GM12874 (cell line): ENCODE measurements at regions not wholly inside any gene's neighbourhood (a gene's known extent, or its start where the extent isn't known, plus 50 kb on each side); places are given as distances from the start of the nearest gene placed in this dataset.

Experiments used
- TF ChIP-seq, protein P1 (sequence below): IDR thresholded peaks from 2 replicates; pipeline ENCODE4 v1.5.1; 2011; ENCODE audit warnings: low read depth, mild to moderate bottlenecking, control low read depth, low read length, moderate library complexity; ENCODE audit not compliant: insufficient read depth

DNA sequence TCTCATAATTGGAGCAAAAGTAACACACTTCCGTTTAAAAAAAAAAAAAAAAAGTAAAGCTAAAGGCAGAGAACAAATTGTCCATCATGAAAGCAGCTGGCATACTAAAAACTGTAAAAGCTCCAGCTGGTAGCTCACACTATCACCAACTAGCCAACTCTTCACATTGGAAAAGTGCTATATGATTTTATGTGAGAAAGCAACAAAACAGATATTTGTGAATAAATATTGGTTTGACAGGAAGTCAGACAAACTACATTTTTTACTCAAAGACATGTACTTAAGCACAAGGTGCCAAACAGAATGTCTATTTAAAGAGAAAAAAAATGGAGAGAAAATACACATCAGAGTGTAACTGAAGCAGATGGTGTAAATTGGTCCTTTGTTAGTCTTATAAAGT is 231.2 kb upstream of the CADM2 start:
- TF ChIP-seq, protein P1, sequence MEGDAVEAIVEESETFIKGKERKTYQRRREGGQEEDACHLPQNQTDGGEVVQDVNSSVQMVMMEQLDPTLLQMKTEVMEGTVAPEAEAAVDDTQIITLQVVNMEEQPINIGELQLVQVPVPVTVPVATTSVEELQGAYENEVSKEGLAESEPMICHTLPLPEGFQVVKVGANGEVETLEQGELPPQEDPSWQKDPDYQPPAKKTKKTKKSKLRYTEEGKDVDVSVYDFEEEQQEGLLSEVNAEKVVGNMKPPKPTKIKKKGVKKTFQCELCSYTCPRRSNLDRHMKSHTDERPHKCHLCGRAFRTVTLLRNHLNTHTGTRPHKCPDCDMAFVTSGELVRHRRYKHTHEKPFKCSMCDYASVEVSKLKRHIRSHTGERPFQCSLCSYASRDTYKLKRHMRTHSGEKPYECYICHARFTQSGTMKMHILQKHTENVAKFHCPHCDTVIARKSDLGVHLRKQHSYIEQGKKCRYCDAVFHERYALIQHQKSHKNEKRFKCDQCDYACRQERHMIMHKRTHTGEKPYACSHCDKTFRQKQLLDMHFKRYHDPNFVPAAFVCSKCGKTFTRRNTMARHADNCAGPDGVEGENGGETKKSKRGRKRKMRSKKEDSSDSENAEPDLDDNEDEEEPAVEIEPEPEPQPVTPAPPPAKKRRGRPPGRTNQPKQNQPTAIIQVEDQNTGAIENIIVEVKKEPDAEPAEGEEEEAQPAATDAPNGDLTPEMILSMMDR: no peak

DNA sequence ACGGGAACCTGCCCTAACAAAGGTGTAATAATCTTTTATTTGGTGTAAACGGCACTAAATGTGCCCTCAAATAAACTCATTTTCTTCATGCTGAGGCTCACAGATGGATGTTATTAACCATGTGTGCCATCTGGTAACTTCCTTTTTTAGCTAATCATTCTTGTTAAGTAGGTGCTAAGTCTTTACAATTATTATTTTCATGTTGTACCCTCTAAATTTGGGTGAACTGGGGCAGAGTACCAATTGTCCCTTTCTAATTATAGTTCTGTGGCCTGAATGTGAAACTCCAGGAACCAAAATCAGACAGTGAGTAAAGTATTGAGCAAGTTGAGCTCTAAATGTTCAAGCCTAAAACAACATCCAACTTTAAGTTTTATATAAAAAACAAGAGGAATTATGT is 220.7 kb upstream of the CADM2 start:
- TF ChIP-seq, protein P1: no peak

DNA sequence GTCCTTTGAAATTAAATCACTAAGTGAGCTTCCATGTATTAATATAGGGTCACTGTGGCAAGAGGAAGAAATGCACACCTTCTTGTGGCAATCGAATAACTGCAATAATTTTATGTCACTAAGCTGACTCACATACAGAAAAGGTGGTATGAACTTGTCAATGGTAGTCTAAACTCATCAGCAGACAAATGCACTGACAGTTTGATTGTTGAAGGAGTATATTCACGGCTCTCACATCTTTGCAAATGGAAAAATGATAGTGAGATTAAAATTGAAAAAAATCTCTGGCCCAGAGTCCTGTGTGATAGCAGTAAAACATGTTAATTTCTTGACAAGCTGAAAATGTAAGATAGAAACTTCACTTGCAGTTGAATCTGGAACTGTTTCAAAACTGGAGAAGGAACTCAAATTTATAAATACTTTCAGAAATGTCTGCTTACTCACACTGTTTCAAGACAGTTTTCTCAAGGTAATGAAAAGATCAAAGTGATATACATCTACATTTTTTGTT is 215.8 kb upstream of the CADM2 start:
- TF ChIP-seq, protein P1: no peak

DNA sequence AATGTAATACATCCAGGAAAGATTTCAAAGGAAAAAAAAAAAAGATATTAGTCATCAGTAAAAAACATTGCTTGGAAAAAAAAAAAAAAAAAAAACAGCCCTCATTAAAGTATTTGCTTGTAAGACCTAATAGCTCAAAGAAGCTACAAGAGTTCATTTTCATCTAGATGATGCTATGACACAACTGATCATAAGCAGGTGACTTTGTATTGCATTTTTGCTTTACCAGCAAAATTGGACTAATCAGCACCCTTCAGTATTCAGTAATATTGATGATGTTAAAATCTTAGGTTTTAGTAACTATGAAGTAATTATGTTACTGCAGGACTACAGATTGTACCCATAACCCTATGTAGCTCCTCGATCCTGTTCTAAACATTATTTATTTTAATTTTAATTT is 214.7 kb upstream of the CADM2 start:
- TF ChIP-seq, protein P1: no peak

DNA sequence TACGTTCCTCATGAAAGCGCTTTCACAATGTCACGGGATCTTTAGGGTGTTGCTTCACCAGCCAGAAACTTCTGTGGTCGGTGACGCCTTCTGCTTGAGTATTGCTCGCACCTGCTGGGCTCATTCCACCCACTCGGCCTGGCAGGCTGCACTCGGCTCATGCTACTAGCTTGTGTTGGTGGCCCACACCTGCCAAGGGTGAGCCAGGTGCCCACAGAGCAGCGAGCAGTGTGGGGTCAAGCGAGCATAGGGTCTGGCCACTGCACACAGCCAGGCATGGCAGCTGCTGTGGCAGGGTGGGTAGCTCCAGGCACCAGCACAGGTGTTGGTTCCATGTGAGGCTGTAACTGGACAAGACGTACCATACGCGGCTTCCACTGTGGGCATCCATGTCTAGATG is 202.9 kb upstream of the CADM2 start:
- TF ChIP-seq, protein P1: no peak

DNA sequence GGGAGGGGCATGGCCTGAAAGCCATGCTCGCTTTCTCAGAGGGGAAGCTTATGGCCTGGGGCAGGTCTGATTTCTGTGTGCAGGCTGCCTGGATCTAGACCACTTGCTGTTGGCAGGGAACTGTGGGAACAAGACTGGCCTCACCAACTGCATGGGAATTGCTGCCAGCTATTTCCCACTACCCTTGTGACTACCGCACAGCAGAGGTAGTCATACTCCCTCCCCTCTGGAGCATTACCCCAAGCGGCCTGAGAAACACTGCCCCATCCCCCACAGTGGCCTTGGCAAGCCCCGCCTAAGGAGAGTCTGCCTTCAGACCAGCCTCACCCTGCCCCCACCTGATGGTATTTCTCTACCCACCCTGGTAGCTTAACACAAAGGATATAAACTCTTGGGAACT is 199.4 kb upstream of the CADM2 start:
- TF ChIP-seq, protein P1: no peak

DNA sequence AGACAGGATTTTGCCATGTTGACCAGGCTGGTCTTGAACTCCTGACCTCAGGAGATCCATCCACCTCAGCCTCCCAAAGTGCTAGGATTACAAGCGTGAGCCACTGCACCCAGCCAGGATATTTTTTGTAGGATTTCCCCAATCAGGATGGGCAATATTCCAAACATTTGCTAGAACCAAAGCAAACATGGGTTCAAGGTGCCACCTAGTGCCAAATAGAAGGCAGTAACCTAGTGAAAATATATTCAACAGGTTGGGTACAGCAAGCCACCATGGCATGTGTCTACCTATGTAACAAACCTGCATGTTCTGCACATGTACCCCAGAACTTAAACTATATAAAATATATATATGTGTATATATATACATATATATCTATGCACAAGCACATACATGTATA is 185.9 kb upstream of the CADM2 start:
- TF ChIP-seq, protein P1: no peak
